ENCODE measurements at regions not wholly inside any gene's neighbourhood (a gene's known extent, or its start where the extent isn't known, plus 50 kb on each side); places are given as distances from the start of the nearest gene placed in this dataset.

DNA sequence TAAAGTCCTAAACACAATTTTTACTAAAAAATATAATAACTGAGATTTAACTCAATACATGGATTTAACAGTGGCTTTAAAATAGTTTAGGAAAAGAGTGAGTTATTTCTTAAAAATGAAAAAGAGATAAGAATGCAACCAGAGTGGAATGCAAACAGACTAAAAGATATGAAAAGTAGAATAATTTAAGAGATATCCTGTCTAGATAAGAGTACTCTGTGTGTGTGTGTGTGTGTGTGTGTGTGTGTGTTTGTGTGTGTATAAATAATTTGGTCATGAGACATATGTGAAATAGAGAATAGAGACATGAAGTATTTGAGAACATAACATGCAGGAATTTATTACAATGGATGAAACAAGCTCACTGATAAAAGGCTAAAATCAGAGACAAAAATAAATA lies 986.9 kb upstream of the CHORDC1 start:
- DNase-seq (no peak), ATAC-seq (no peak)
- H3K9me3 ChIP-seq = no peaks in the 10 kb centered on the region
- no peak overlapping the region for H3K4me3 ChIP-seq
- in situ Hi-C loops (cut with MboI; ENCODE audit: low sequenced_read_pairs in 4 of 4) = no loop called here
- intact Hi-C loops (cut with DNase I; ENCODE audit: low total_unique reads) = no loop called here
- H3K27ac ChIP-seq = no peak overlapping the region
- TF ChIP-seq, protein P1, sequence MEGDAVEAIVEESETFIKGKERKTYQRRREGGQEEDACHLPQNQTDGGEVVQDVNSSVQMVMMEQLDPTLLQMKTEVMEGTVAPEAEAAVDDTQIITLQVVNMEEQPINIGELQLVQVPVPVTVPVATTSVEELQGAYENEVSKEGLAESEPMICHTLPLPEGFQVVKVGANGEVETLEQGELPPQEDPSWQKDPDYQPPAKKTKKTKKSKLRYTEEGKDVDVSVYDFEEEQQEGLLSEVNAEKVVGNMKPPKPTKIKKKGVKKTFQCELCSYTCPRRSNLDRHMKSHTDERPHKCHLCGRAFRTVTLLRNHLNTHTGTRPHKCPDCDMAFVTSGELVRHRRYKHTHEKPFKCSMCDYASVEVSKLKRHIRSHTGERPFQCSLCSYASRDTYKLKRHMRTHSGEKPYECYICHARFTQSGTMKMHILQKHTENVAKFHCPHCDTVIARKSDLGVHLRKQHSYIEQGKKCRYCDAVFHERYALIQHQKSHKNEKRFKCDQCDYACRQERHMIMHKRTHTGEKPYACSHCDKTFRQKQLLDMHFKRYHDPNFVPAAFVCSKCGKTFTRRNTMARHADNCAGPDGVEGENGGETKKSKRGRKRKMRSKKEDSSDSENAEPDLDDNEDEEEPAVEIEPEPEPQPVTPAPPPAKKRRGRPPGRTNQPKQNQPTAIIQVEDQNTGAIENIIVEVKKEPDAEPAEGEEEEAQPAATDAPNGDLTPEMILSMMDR (IDR thresholded peaks at IDR 0.05 in 4 of 5, conservative IDR thresholded peaks at IDR 0.05 in 1 of 5) = no peak
- TF ChIP-seq POLR2A (IDR thresholded peaks at IDR 0.05) = no peak
- H3K36me3 ChIP-seq = no peaks in the 10 kb centered on the region
- no peaks in the 10 kb centered on the region for H3K27me3 ChIP-seq
- no peaks in the 10 kb centered on the region for H3K4me1 ChIP-seq

DNA sequence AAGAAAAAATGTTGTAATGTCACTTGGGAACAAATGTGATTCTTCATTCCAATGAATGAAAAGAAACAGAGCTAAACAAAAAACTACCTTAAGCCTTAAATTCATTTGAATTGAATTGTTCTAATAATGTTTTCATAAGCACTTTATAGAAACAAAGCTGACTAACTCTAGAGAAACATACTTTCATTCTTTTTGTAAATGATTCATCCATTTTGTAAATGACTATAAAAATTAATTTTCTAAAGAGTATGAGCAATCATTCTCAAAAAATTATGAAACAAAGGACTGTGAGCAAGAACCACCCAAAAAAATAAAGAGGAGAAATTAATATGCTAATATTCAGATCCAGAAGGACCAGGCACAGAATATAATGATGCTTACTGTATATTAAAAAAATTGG lies 986.5 kb upstream of the CHORDC1 start:
- H3K36me3 ChIP-seq = no peaks in the 10 kb centered on the region
- DNase-seq = no peak
- H3K27ac ChIP-seq = no peak overlapping the region
- no peak for ATAC-seq
- no peaks in the 10 kb centered on the region for H3K27me3 ChIP-seq
- H3K4me3 ChIP-seq = no peak overlapping the region
- intact Hi-C loops (cut with DNase I; ENCODE audit: low total_unique reads) (no loop called here), in situ Hi-C loops (cut with MboI; ENCODE audit: low sequenced_read_pairs in 4 of 4) (no loop called here)
- H3K4me1 ChIP-seq = no peaks in the 10 kb centered on the region
- TF ChIP-seq, protein P1 (IDR thresholded peaks at IDR 0.05 in 4 of 5, conservative IDR thresholded peaks at IDR 0.05 in 1 of 5) = no peak
- TF ChIP-seq POLR2A (IDR thresholded peaks at IDR 0.05) = no peak
- no peaks in the 10 kb centered on the region for H3K9me3 ChIP-seq

DNA sequence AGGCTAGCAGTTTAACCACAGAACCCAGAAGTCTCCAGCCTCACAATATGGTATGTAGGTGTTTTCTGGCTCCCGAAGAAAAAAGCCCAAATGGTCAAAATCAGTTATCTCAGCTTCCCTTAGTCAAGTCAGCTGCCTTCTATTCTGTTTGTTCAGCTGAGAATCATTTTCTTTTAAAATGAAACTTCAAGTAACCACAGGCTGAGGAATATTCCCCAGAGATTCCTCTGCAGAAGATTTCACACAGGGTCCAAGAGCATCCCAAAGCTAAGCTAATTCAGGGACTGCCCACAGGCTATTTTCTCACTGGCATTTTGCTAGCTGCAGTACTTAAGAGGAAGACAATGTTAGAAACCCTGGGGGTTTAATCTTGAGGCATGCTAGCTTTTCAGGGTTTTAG lies 977.0 kb upstream of the CHORDC1 start:
- ATAC-seq (no peak), DNase-seq (no peak)
- intact Hi-C loops (cut with DNase I; ENCODE audit: low total_unique reads) (no loop called here), in situ Hi-C loops (cut with MboI; ENCODE audit: low sequenced_read_pairs in 4 of 4) (no loop called here)
- H3K36me3 ChIP-seq = no peaks in the 10 kb centered on the region
- H3K27ac ChIP-seq = no peak overlapping the region
- no peaks in the 10 kb centered on the region for H3K9me3 ChIP-seq
- no peaks in the 10 kb centered on the region for H3K27me3 ChIP-seq
- no peak overlapping the region for H3K4me3 ChIP-seq
- H3K4me1 ChIP-seq = no peaks in the 10 kb centered on the region
- TF ChIP-seq, protein P1 (IDR thresholded peaks at IDR 0.05 in 4 of 5, conservative IDR thresholded peaks at IDR 0.05 in 1 of 5) = no peak
- no peak for TF ChIP-seq POLR2A (IDR thresholded peaks at IDR 0.05)

DNA sequence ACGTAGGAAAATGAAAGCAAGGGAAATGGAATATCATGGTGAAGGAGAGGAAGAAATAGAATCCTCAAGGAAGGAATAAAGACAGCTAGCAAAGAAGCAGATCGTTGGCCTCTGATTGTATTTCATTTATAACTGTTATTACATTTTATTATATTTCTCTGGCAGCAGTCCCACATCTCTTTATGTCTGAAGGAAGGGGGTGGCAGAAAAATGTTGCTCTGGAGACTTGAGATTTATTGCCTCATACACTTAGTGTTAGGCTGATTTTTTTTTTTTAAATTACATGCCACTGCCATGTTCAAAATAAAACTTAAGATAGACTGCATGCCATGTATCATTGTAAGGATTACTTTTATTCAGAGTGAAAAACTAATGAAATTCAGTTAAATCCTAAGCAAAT lies 971.7 kb upstream of the CHORDC1 start:
- ATAC-seq (no peak), DNase-seq (no peak)
- intact Hi-C loops (cut with DNase I; ENCODE audit: low total_unique reads) = no loop called here
- in situ Hi-C loops (cut with MboI; ENCODE audit: low sequenced_read_pairs in 4 of 4) = no loop called here
- Histone ChIP-seq H3K27ac (no peak overlapping the region), H3K27me3 (no peaks in the 10 kb centered on the region), H3K36me3 (no peaks in the 10 kb centered on the region), H3K4me3 (no peak overlapping the region), H3K4me1 (no peaks in the 10 kb centered on the region), H3K9me3 (no peaks in the 10 kb centered on the region)
- TF ChIP-seq, protein P1 (IDR thresholded peaks at IDR 0.05 in 4 of 5, conservative IDR thresholded peaks at IDR 0.05 in 1 of 5) = no peak
- TF ChIP-seq POLR2A (IDR thresholded peaks at IDR 0.05) = no peak

DNA sequence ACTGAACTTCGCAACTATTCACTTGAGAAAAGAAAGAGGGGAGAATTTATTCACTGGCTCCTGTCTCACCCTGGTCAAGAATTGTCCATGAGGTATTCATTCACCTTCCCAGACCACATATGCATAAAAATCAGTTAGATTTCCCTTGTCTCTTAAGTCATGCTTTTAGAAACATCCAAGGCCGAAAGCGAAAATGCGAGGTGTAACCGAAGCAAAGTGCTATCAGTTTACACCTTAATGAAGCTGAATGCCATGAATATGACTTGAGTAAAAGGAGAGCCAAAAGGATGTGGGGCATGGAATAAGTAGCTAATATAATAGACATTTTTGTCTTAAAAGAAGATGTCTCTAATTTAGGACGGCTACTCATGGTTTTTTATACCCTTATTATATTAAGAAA lies 965.6 kb upstream of the CHORDC1 start:
- Histone ChIP-seq H3K4me3 (no peak overlapping the region), H3K4me1 (no peaks in the 10 kb centered on the region), H3K36me3 (no peaks in the 10 kb centered on the region), H3K9me3 (no peaks in the 10 kb centered on the region), H3K27me3 (no peaks in the 10 kb centered on the region), H3K27ac (no peak overlapping the region)
- intact Hi-C loops (cut with DNase I; ENCODE audit: low total_unique reads) = no loop called here
- ATAC-seq = no peak
- TF ChIP-seq POLR2A (IDR thresholded peaks at IDR 0.05) = no peak
- TF ChIP-seq, protein P1 (IDR thresholded peaks at IDR 0.05 in 4 of 5, conservative IDR thresholded peaks at IDR 0.05 in 1 of 5) = no peak
- DNase-seq = no peak
- in situ Hi-C loops (cut with MboI; ENCODE audit: low sequenced_read_pairs in 4 of 4) = no loop called here
